ENCODE measurements at regions not wholly inside any gene's neighbourhood (a gene's known extent, or its start where the extent isn't known, plus 50 kb on each side); places are given as distances from the start of the nearest gene placed in this dataset.
A peak's percentile ranks its signal among the peaks of the same experiment; 100 is the strongest.
"Not testable (repeated sequence)": the region's sequence is repeated elsewhere in the genome, so short reads cannot be mapped to it uniquely, and the experiment has no call there.

GRCh38 chr1:99503276-99503747 lies 142.6 kb upstream of the PALMD start:
- intact Hi-C loops (cut with DNase I) = no loop called here
- WGBS (ENCODE audit: insufficient coverage, low coverage, low lambda C conversion rate, missing lambda C conversion rate) = 62% methylated on average over 4 of the region's 4 CpGs
- H3K27me3 ChIP-seq = no peaks in the 10 kb centered on the region
- H3K4me1 ChIP-seq = no peaks in the 10 kb centered on the region
- no peak for DNase-seq
- no peak for TF ChIP-seq POLR2A (IDR thresholded peaks at IDR 0.05)
- no peak for TF ChIP-seq CTCF (IDR thresholded peaks at IDR 0.05)
- no peak for ATAC-seq
- H3K4me3 ChIP-seq = no peak overlapping the region
- H3K36me3 ChIP-seq = no peaks in the 10 kb centered on the region
- no peak overlapping the region for H3K27ac ChIP-seq
- H3K9me3 ChIP-seq = no peaks in the 10 kb centered on the region

- H3K9me3 ChIP-seq = no peaks in the 10 kb centered on the region
- no peak for TF ChIP-seq POLR2A (IDR thresholded peaks at IDR 0.05)
- no peak for TF ChIP-seq CTCF (IDR thresholded peaks at IDR 0.05)
- H3K4me1 ChIP-seq = no peaks in the 10 kb centered on the region
- no peaks in the 10 kb centered on the region for H3K27me3 ChIP-seq
- intact Hi-C loops (cut with DNase I) = no loop called here
- H3K27ac ChIP-seq = no peak overlapping the region
- no peak overlapping the region for H3K4me3 ChIP-seq
- 88% methylated on average over 3 of the region's 3 CpGs for WGBS (ENCODE audit: insufficient coverage, low coverage, low lambda C conversion rate, missing lambda C conversion rate)
- no peak for DNase-seq
- no peaks in the 10 kb centered on the region for H3K36me3 ChIP-seq
- no peak for ATAC-seq
Measured at GRCh38 chr1:99504287-99504686, 141.6 kb upstream of the PALMD start.

GRCh38 chr1:99506631-99507030 lies 139.3 kb upstream of the PALMD start:
- 64% methylated on average over 2 of the region's 2 CpGs for WGBS (ENCODE audit: insufficient coverage, low coverage, low lambda C conversion rate, missing lambda C conversion rate)
- ATAC-seq = no peak
- intact Hi-C loops (cut with DNase I) = no loop called here
- Histone ChIP-seq H3K9me3 (no peaks in the 10 kb centered on the region), H3K4me1 (no peaks in the 10 kb centered on the region), H3K27me3 (no peaks in the 10 kb centered on the region), H3K27ac (no peak overlapping the region), H3K36me3 (no peaks in the 10 kb centered on the region), H3K4me3 (no peak overlapping the region)
- DNase-seq = no peak
- TF ChIP-seq POLR2A (IDR thresholded peaks at IDR 0.05) = no peak
- TF ChIP-seq CTCF (IDR thresholded peaks at IDR 0.05) = no peak

- ATAC-seq; DNase-seq; H3K4me1 ChIP-seq; H3K36me3 ChIP-seq; H3K4me3 ChIP-seq; H3K27me3 ChIP-seq; H3K27ac ChIP-seq; H3K9me3 ChIP-seq; intact Hi-C loops (cut with DNase I): not testable (repeated sequence)
- WGBS (ENCODE audit: insufficient coverage, low coverage, low lambda C conversion rate, missing lambda C conversion rate) = 92% methylated on average over 9 of the region's 12 CpGs
Measured at GRCh38 chr1:99507446-99507845, 138.5 kb upstream of the PALMD start.

- H3K27ac ChIP-seq = no peak overlapping the region
- H3K27me3 ChIP-seq = no peaks in the 10 kb centered on the region
- H3K36me3 ChIP-seq = no peaks in the 10 kb centered on the region
- no peaks in the 10 kb centered on the region for H3K4me1 ChIP-seq
- TF ChIP-seq POLR2A (IDR thresholded peaks at IDR 0.05) (no peak), CTCF (IDR thresholded peaks at IDR 0.05) (no peak)
- intact Hi-C loops (cut with DNase I) = no loop called here
- ATAC-seq (no peak), DNase-seq (peak in 1 of 3 donors; percentile 16)
- no peak overlapping the region for H3K4me3 ChIP-seq
- no peaks in the 10 kb centered on the region for H3K9me3 ChIP-seq
- 83% methylated on average over 10 of the region's 38 CpGs for WGBS (ENCODE audit: insufficient coverage, low coverage, low lambda C conversion rate, missing lambda C conversion rate)
Measured at GRCh38 chr1:99507906-99508732, 137.8 kb upstream of the PALMD start.

- 75% methylated on average over 12 of the region's 24 CpGs for WGBS (ENCODE audit: insufficient coverage, low coverage, low lambda C conversion rate, missing lambda C conversion rate)
- H3K9me3 ChIP-seq; ATAC-seq; intact Hi-C loops (cut with DNase I); H3K4me3 ChIP-seq; H3K27me3 ChIP-seq; H3K4me1 ChIP-seq; H3K36me3 ChIP-seq; H3K27ac ChIP-seq; DNase-seq: not testable (repeated sequence)
Measured at GRCh38 chr1:99508733-99509445, 137.0 kb upstream of the PALMD start.

- H3K27me3 ChIP-seq; intact Hi-C loops (cut with DNase I); H3K4me1 ChIP-seq; H3K27ac ChIP-seq; ATAC-seq; DNase-seq; H3K9me3 ChIP-seq; H3K4me3 ChIP-seq; H3K36me3 ChIP-seq: not testable (repeated sequence)
- 76% methylated on average over 6 of the region's 8 CpGs for WGBS (ENCODE audit: insufficient coverage, low coverage, low lambda C conversion rate, missing lambda C conversion rate)
Measured at GRCh38 chr1:99514823-99515552, 130.9 kb upstream of the PALMD start.

Data from right lobe of liver (tissue), 6 donors.